Psoas muscle (tissue), 7 donors: ENCODE measurements at regions not wholly inside any gene's neighbourhood (a gene's known extent, or its start where the extent isn't known, plus 50 kb on each side); places are given as distances from the start of the nearest gene placed in this dataset.

Experiments used
- ATAC-seq, 4 donors: fragments of 200-7000 bp; cut with Tn5 transposase; one replicate each; pipeline ENCODE4 v1.9.1; 2020; ENCODE audit warnings: moderate library complexity in 3 of 4, mild to moderate bottlenecking in 2 of 4
- DNase-seq, 2 donors: peaks; one replicate each; pipeline ENCODE4 v3.0.0-alpha.2; 2020
- H3K27ac ChIP-seq: fragments of 200-600 bp; one replicate; pipeline ENCODE4 v1.8.0; 2022
- H3K27me3 ChIP-seq, 3 donors: fragments of 200-600 bp in 1 of 3; one replicate each; pipeline versions ENCODE4 v1.6.1 to v1.8.0; 2013 to 2022; ENCODE audit warnings: low read length in 2 of 3, mild to moderate bottlenecking in 2 of 3, moderate library complexity in 1 of 3; ENCODE audit not compliant: insufficient read depth in 3 of 3
- H3K36me3 ChIP-seq, 2 donors: fragments of 200-600 bp in 1 of 2; one replicate each; pipeline versions ENCODE4 v1.6.1 to v1.8.0; 2013 to 2022; ENCODE audit warnings: low read depth in 1 of 2, mild to moderate bottlenecking in 1 of 2, moderate library complexity in 1 of 2; ENCODE audit not compliant: insufficient read depth in 1 of 2
- H3K4me1 ChIP-seq: fragments of 200-600 bp; one replicate; pipeline ENCODE4 v1.8.0; 2022
- H3K4me3 ChIP-seq: fragments of 200-600 bp; one replicate; pipeline ENCODE4 v1.8.0; 2022; ENCODE audit warnings: mild to moderate bottlenecking
- H3K9me3 ChIP-seq: fragments of 200-600 bp; one replicate; pipeline ENCODE4 v1.8.0; 2022
- CTCF ChIP-seq: fragments of 200-600 bp; IDR thresholded peaks from one replicate; pipeline ENCODE4 v1.8.0; 2022; ENCODE audit warnings: antibody characterized with exemption
- WGBS, 3 donors: extraction: QIAGEN DNeasy Blood & Tissue Kit; methylation state at CpG; one replicate each; pipeline versions ENCODE4 v1.1.6 to v1.1.7; 2013; 5-methylcytosine and 5-hydroxymethylcytosine counted together
- intact Hi-C, 2 donors: fragments of 100-400 bp; cut with DNase I; formaldehyde crosslinking; loops; one replicate each; pipeline versions ENCODE4 v1.11.0 to v1.14.2; 2022
- donor health status: healthy with polysubstance abuse.
- donor health status: DM: no; HTN: no; CAD: no; lungs with moderate emphysema.
- donor health status: Bipolar disorder and iron deficiency.
- donor health status: healthy.
- donor health status: DM: yes; HTN: yes; CAD: no.
- donor health status: DM: no; HTN: no; CAD: no.
- donor health status: DM: yes; HTN: yes; CAD: no.

GRCh38 chr2:236346366-236346765 lies 82.2 kb upstream of the ASB18 start:
- Histone ChIP-seq H3K4me3 (no peak overlapping the region), H3K9me3 (no peaks in the 10 kb centered on the region), H3K36me3 (no peaks in the 10 kb centered on the region), H3K4me1 (no peaks in the 10 kb centered on the region), H3K27ac (no peak overlapping the region), H3K27me3 (no peaks in the 10 kb centered on the region)
- intact Hi-C loops = no loop called here
- no peak for TF ChIP-seq CTCF
- WGBS, 3 donors = 92 to 95% (median 94%) methylated on average over 6 of the region's 6 CpGs
- no peak for DNase-seq
- ATAC-seq = no peak

GRCh38 chr2:236348279-236348678 lies 84.1 kb upstream of the ASB18 start:
- Histone ChIP-seq H3K9me3 (no peaks in the 10 kb centered on the region), H3K4me1 (no peaks in the 10 kb centered on the region), H3K36me3 (no peaks in the 10 kb centered on the region), H3K27ac (no peak overlapping the region), H3K27me3 (no peaks in the 10 kb centered on the region), H3K4me3 (no peak overlapping the region)
- WGBS, 3 donors = 72 to 74% (median 73%) methylated on average over 11 of the region's 11 CpGs
- TF ChIP-seq CTCF = no peak
- ATAC-seq (no peak), DNase-seq (no peak)
- intact Hi-C loops = no loop called here

GRCh38 chr2:236348976-236349375 lies 84.8 kb upstream of the ASB18 start:
- intact Hi-C loops = no loop called here
- Histone ChIP-seq H3K4me1 (no peaks in the 10 kb centered on the region), H3K27ac (no peak overlapping the region), H3K9me3 (no peaks in the 10 kb centered on the region), H3K27me3 (no peaks in the 10 kb centered on the region), H3K36me3 (no peaks in the 10 kb centered on the region), H3K4me3 (no peak overlapping the region)
- WGBS, 3 donors = 91 to 94% (median 94%) methylated on average over 6 of the region's 6 CpGs
- DNase-seq (no peak), ATAC-seq (no peak)
- no peak for TF ChIP-seq CTCF

GRCh38 chr2:236350426-236350825 lies 86.2 kb upstream of the ASB18 start:
- ATAC-seq (no peak), DNase-seq (no peak)
- WGBS, 3 donors = 82 to 84% (median 82%) methylated on average over 10 of the region's 10 CpGs
- no peaks in the 10 kb centered on the region for H3K4me1 ChIP-seq
- no peaks in the 10 kb centered on the region for H3K27me3 ChIP-seq
- intact Hi-C loops = loop anchor here (5.0 kb wide), 2 partner anchors 162 to 712 kb away; no protein-coding TSS in a partner anchor
- no peak overlapping the region for H3K4me3 ChIP-seq
- H3K36me3 ChIP-seq = no peaks in the 10 kb centered on the region
- no peak overlapping the region for H3K27ac ChIP-seq
- no peaks in the 10 kb centered on the region for H3K9me3 ChIP-seq
- no peak for TF ChIP-seq CTCF

GRCh38 chr2:236351966-236352525 lies 87.8 kb upstream of the ASB18 start:
- WGBS, 3 donors = 78 to 83% (median 81%) methylated on average over 18 of the region's 18 CpGs
- no peak for TF ChIP-seq CTCF
- Histone ChIP-seq H3K9me3 (no peaks in the 10 kb centered on the region), H3K4me1 (no peaks in the 10 kb centered on the region), H3K27ac (no peak overlapping the region), H3K27me3 (no peaks in the 10 kb centered on the region), H3K36me3 (no peaks in the 10 kb centered on the region), H3K4me3 (no peak overlapping the region)
- intact Hi-C loops = loop anchor here (2.0 to 5.0 kb wide), 3 partner anchors 160 to 710 kb away; partner anchors contain the start of gene ACKR3 (in 1 of the 2)
- DNase-seq (no peak), ATAC-seq (no peak)
